Esophagus muscularis mucosa (tissue), 4 donors: ENCODE measurements at regions not wholly inside any gene's neighbourhood (a gene's known extent, or its start where the extent isn't known, plus 50 kb on each side); places are given as distances from the start of the nearest gene placed in this dataset.

ENCODE experiments used
- EP300 ChIP-seq: sonication (generic); formaldehyde crosslinking; IDR thresholded peaks from one replicate; pipeline ENCODE4 v1.6.1; 2017; ENCODE audit warnings: antibody characterized with exemption
- POLR2A ChIP-seq: fragments of 450-650 bp; IDR thresholded peaks from one replicate; pipeline ENCODE4 v1.6.1; 2017; ENCODE audit warnings: antibody characterized with exemption, moderate library complexity, mild to moderate bottlenecking, low read depth
- POLR2AphosphoS5 ChIP-seq, 2 donors: sonication (generic); formaldehyde crosslinking; IDR thresholded peaks; one replicate each; pipeline ENCODE4 v1.6.1; 2017; ENCODE audit warnings: antibody characterized with exemption in 2 of 2
- TF ChIP-seq, protein P1 (sequence below), 3 experiments: fragments of 200-600 bp in 2 of 3; fragments of 450-650 bp in 1 of 3; sonication (generic) in 2 of 3; IDR thresholded peaks; one replicate each; pipeline ENCODE4 v1.5.1; 2017 to 2019; ENCODE audit warnings: antibody characterized with exemption in 3 of 3, mild to moderate bottlenecking in 2 of 3, moderate library complexity in 1 of 3

- TF ChIP-seq, protein P1, sequence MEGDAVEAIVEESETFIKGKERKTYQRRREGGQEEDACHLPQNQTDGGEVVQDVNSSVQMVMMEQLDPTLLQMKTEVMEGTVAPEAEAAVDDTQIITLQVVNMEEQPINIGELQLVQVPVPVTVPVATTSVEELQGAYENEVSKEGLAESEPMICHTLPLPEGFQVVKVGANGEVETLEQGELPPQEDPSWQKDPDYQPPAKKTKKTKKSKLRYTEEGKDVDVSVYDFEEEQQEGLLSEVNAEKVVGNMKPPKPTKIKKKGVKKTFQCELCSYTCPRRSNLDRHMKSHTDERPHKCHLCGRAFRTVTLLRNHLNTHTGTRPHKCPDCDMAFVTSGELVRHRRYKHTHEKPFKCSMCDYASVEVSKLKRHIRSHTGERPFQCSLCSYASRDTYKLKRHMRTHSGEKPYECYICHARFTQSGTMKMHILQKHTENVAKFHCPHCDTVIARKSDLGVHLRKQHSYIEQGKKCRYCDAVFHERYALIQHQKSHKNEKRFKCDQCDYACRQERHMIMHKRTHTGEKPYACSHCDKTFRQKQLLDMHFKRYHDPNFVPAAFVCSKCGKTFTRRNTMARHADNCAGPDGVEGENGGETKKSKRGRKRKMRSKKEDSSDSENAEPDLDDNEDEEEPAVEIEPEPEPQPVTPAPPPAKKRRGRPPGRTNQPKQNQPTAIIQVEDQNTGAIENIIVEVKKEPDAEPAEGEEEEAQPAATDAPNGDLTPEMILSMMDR (IDR thresholded peaks at IDR 0.05), result peak in 2 of 3 experiments; percentile 19 to 30
- TF ChIP-seq POLR2A, result no peak
- TF ChIP-seq POLR2AphosphoS5 (IDR thresholded peaks at IDR 0.05), result no peak
- TF ChIP-seq EP300, result no peak
These were observed 481.0 kb downstream of the TNS3 start for GRCh38 chr7:47100817-47101435.
